SK-N-MC (cell line): ENCODE measurements at regions not wholly inside any gene's neighbourhood (a gene's known extent, or its start where the extent isn't known, plus 50 kb on each side); places are given as distances from the start of the nearest gene placed in this dataset.

Experiments
- DNase-seq: peaks from one replicate; pipeline ENCODE4 v3.0.0-alpha.2; 2011; ENCODE audit warnings: low read depth, low spot score
- H3K27ac ChIP-seq: fragments of 200-600 bp; sonication (generic); 2 replicates; pipeline ENCODE4 v1.5.1; 2016; ENCODE audit warnings: mixed run types
- H3K36me3 ChIP-seq: fragments of 200-600 bp; sonication (generic); 2 replicates; pipeline ENCODE4 v1.6.1; 2017; ENCODE audit warnings: antibody characterized with exemption, low read length, mixed read lengths; ENCODE audit not compliant: insufficient read depth
- H3K4me3 ChIP-seq: fragments of 200-600 bp; sonication (generic); 2 replicates; pipeline ENCODE4 v1.5.1; 2016
- H3K9ac ChIP-seq: fragments of 200-600 bp; sonication (generic); 2 replicates; pipeline ENCODE4 v1.8.0; 2017; ENCODE audit warnings: mixed run types, mixed read lengths; ENCODE audit not compliant: insufficient read length
- H3K9me3 ChIP-seq: fragments of 200-600 bp; sonication (generic); 2 replicates; pipeline ENCODE4 v1.6.1; 2017; ENCODE audit warnings: low read depth, mild to moderate bottlenecking, antibody characterized with exemption, low read length, moderate library complexity, mixed read lengths
- EZH2 ChIP-seq: fragments of 200-600 bp; sonication (generic); IDR thresholded peaks from one replicate; pipeline ENCODE4 v1.6.1; 2017; ENCODE audit warnings: antibody characterized with exemption
- FOXP2 ChIP-seq: optimal IDR thresholded peaks from 2 replicates; pipeline ENCODE3; 2011; ENCODE audit warnings: mild to moderate bottlenecking, moderate library complexity; ENCODE audit not compliant: insufficient read depth; ENCODE audit errors: extremely low read length, control extremely low read depth
- POLR2AphosphoS5 ChIP-seq: IDR thresholded peaks from 2 replicates; pipeline ENCODE4 v1.6.1; 2012; ENCODE audit warnings: mild to moderate bottlenecking, low read depth, low read length, borderline replicate concordance

DNA sequence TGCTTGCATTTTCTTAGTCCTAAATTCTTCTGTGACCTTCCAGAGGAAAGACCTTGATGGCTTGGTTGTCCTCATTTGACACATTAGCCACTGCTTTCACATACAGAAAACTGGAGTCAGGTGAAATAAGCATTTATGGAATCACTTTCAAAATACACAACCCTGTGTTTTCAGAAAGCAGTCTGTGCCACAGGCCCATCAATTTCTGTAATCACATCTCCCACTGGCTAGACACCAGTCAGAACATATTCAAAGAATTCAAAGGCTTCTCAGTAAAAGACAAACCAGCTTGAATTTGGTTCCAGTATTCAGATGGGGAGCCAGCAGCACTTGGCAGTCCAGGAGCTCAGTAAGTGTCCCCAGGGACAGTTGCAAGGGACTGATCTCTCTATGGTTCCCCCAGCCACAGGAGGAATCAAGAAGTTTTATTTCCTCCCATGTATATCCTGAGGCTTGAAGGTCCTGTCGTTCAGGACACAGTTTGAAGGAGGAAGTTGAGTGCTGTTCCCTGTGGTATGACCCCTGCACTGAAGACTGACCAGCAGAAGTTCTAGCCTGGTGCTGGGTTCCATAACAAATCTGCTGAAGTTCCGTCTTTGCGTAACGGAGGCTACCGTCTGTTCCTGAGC lies 214.3 kb downstream of the FOXO1 start:
- H3K9ac ChIP-seq = no peak overlapping the region
- TF ChIP-seq POLR2AphosphoS5 (no peak), EZH2 (no peak), FOXP2 (no peak)
- H3K4me3 ChIP-seq = no peak overlapping the region
- no peaks in the 10 kb centered on the region for H3K36me3 ChIP-seq
- H3K9me3 ChIP-seq = no peaks in the 10 kb centered on the region
- H3K27ac ChIP-seq = no peak overlapping the region
- DNase-seq = no peak

DNA sequence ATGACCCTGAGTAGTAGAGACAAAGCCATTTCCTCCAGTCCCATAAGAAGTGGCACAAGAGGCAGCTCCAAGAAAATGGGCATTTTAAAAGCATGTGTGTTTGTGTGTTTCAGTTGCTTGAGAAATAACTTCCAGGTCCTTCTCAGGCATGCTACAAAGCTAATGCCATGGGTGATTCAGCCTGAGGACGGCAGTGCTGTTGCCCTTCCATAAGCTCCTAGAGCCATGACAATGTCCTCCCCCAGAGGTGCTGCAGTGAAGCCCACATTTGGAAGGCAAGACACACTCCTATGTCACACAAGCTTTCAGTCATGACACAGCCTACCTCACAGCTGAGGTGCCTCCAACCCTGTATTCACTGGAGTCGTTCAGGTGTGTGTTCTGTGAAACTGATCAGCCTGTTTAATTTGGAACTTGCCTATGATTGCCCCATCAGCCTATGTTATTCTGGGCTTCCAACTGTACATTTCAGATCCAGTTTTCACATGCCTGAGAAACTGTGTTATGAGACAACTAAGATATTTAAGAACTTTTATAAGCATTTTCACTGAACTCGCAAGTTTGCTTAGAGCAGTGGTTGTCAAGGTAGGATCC lies 213.6 kb downstream of the FOXO1 start:
- DNase-seq = no peak
- Histone ChIP-seq H3K9ac (no peak overlapping the region), H3K4me3 (no peak overlapping the region), H3K36me3 (no peaks in the 10 kb centered on the region), H3K27ac (no peak overlapping the region), H3K9me3 (no peaks in the 10 kb centered on the region)
- TF ChIP-seq FOXP2 = no peak
- TF ChIP-seq POLR2AphosphoS5 = no peak
- TF ChIP-seq EZH2 = no peak

DNA sequence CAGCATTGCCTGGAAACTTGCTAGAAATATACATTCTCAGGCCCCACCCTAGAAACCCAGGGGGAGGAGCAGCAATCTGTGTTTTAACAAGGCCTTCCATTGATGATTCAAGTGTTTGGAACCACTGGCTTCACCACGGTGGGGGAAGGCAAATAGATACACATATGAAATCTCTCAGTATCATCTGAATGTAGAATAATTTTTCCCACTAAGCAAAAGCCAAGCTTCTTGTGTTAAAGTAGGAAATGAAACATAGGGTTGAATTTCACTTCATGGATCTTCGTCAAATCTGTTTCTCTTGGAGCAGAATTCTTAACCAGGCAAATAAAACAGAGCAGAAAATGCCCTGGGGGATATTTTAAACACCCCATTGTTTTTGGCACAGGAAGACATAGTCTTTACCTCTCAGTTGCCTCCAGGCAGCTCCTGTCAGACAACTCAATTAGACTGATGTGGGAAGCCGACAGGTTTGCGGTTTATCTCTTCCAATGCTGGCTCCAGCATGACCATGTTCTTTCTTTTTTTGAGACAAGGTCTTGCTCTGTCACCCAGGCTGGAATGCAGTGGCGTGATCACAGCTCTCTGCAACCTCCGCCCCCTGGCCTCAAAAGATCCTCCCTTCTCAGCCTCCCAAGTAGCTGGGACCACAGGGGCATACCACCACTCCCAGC lies 213.0 kb downstream of the FOXO1 start:
- no peak for DNase-seq
- TF ChIP-seq POLR2AphosphoS5 (no peak), FOXP2 (no peak), EZH2 (no peak)
- no peak overlapping the region for H3K27ac ChIP-seq
- no peak overlapping the region for H3K4me3 ChIP-seq
- no peak overlapping the region for H3K9ac ChIP-seq
- no peaks in the 10 kb centered on the region for H3K36me3 ChIP-seq
- no peaks in the 10 kb centered on the region for H3K9me3 ChIP-seq

DNA sequence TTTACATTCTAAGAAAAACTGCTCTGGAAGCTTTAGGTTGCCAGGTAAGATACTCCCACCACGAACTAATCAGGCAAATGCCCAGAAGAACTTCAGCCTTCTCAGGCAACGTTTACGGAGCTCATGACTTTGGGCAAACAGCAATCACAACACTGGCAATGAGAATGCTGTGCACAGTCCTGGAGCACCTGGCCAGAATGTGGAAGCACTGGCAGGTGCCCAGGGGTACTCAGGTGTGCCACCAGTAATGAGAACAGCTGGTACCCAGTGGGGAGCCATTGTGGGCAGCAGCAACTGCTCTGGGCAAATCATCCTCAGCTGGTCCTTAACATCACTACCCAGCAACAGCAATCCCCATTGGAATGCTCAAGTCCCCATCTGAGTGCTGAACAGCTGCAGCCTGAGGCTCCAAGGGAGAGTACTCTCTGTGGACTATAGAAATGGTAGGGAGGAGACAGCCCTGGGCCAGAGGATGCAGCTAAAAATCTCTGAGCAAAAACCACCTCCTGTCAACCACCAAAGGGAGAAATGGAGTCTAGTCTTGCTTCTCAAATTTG lies 210.0 kb downstream of the FOXO1 start:
- H3K4me3 ChIP-seq = no peak overlapping the region
- TF ChIP-seq FOXP2 (no peak), EZH2 (no peak), POLR2AphosphoS5 (no peak)
- no peak overlapping the region for H3K27ac ChIP-seq
- DNase-seq = no peak
- H3K9ac ChIP-seq = no peak overlapping the region
- no peaks in the 10 kb centered on the region for H3K36me3 ChIP-seq
- no peaks in the 10 kb centered on the region for H3K9me3 ChIP-seq

DNA sequence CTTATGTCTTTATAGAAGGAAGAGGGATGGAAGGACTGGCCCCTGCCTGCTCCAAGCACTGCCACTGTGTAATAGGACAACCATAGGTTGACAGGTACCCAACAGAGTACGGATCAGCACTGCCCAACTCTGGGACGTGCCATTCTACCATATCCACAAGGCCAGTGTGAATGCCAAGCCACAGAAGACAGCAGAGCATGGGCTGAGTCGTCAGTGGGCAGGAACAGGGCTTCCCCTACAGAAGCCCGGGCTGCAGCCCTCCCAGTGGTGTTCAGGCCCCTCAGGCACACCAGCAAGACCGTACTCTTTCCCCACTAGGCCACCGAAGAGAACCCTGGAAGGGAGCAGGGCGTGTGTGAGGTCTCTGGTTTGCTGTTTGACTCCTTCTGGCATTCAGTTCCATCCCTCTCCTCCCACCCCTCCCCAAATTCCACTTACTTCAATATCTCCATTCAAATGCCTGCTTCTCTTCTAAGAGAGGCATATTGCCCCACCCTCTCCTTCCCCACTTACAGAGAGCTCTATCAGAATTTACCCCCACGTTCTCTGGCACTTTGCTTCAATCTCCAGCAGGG lies 209.4 kb downstream of the FOXO1 start:
- Histone ChIP-seq H3K36me3 (no peaks in the 10 kb centered on the region), H3K4me3 (no peak overlapping the region), H3K9ac (no peak overlapping the region), H3K27ac (no peak overlapping the region), H3K9me3 (no peaks in the 10 kb centered on the region)
- no peak for TF ChIP-seq FOXP2
- TF ChIP-seq EZH2 = no peak
- no peak for TF ChIP-seq POLR2AphosphoS5
- DNase-seq = no peak

DNA sequence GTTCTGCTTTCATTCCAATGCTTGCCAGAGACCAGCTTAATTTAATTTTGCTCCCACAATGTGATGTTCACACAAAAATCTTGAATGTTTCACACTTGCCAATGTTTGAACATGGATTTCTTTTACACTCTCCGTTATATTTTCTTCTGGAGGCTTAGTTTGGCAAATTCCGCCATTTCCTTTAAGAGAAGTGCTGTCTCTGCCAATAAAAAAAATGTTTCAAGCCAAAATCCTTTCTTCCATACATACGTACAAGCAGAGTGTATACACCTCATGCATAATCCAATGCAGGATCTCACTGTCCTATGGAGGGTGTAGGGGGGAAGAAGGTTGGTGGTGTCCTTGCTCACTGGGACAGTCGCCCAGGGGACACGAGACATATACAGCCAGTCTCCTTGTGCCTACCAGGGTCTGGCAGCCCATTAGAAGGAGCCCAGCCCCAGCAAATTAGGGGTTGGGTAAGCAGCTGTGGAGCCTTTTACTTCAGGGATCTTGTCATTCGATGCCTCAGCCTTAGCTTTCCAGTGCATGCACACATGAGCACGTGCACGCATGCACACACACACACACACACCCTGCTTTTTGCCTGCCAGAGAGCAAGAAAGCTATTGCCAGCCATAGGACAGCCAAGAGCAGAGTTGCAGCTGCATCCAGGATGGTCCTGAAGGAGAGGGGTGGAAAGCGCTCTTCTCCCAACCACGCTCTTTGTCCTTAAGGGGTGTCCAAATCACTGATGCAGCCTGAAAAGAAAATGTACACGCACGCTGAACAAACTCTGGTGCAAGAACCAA lies 208.3 kb downstream of the FOXO1 start:
- H3K9me3 ChIP-seq = no peaks in the 10 kb centered on the region
- no peak for TF ChIP-seq EZH2
- no peak for TF ChIP-seq POLR2AphosphoS5
- TF ChIP-seq FOXP2 = no peak
- H3K4me3 ChIP-seq = no peak overlapping the region
- DNase-seq = no peak
- no peaks in the 10 kb centered on the region for H3K36me3 ChIP-seq
- H3K9ac ChIP-seq = no peak overlapping the region
- no peak overlapping the region for H3K27ac ChIP-seq

DNA sequence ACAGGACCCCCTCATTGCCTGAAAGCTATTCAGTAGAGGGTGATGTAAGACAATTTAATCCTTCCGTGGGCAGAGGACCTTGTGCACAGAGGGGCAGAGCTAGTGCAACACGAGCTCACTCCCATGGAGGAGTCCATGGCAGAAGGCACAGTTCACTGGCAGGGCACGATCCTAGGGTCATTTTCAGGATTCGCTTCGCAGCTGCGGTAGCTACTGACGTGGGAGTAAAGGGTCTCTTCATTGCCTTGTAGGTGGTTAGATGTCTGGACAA lies 207.8 kb downstream of the FOXO1 start:
- Histone ChIP-seq H3K9me3 (no peaks in the 10 kb centered on the region), H3K27ac (no peak overlapping the region), H3K36me3 (no peaks in the 10 kb centered on the region), H3K4me3 (no peak overlapping the region), H3K9ac (no peak overlapping the region)
- DNase-seq = no peak
- no peak for TF ChIP-seq EZH2
- TF ChIP-seq POLR2AphosphoS5 = no peak
- no peak for TF ChIP-seq FOXP2

DNA sequence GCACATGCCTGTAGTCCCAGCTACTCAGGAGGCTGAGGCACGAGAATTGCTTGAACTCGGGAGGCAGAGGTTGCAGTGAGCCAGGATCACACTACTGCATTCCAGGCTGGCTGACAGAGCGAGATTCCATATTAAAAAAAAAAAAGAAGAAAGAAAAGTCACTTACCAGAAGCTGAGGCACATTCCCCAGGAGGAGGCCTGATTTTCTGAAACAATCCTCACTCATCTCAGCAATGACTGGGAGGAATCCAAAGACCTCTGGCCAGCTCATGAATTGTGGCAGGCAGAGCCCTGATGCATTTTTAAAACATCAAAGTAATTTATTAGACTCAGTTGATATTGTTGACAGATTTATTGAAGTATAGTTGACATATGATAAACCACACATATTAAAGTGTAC lies 206.3 kb downstream of the FOXO1 start:
- Histone ChIP-seq H3K36me3 (no peaks in the 10 kb centered on the region), H3K27ac (no peak overlapping the region), H3K9me3 (no peaks in the 10 kb centered on the region), H3K9ac (no peak overlapping the region), H3K4me3 (no peak overlapping the region)
- no peak for DNase-seq
- TF ChIP-seq FOXP2 = no peak
- TF ChIP-seq POLR2AphosphoS5 = no peak
- TF ChIP-seq EZH2 = no peak
